Hepatocyte (in vitro differentiated cells): ENCODE measurements at regions not wholly inside any gene's neighbourhood (a gene's known extent, or its start where the extent isn't known, plus 50 kb on each side); places are given as distances from the start of the nearest gene placed in this dataset.
"Not testable (repeated sequence)": the region's sequence is repeated elsewhere in the genome, so short reads cannot be mapped to it uniquely, and the experiment has no call there.

Source experiments
- EZH2 ChIP-seq: fragments of 200-600 bp; sonication (generic); IDR thresholded peaks from 2 replicates; pipeline ENCODE4 v1.6.1; 2016; ENCODE audit warnings: antibody characterized with exemption, mild to moderate bottlenecking, borderline replicate concordance
- EZH2phosphoT487 ChIP-seq: fragments of 200-600 bp; sonication (generic); IDR thresholded peaks from one replicate; pipeline ENCODE4 v1.6.1; 2018; ENCODE audit warnings: antibody characterized with exemption, mild to moderate bottlenecking, low read depth, moderate library complexity; ENCODE audit not compliant: unreplicated experiment, severe bottlenecking
- TF ChIP-seq, protein P1 (sequence below): fragments of 200-600 bp; sonication (generic); IDR thresholded peaks from 2 replicates; pipeline ENCODE4 v1.5.1; 2016; ENCODE audit warnings: antibody characterized with exemption, mild to moderate bottlenecking; ENCODE audit not compliant: poor library complexity

- TF ChIP-seq, protein P1, sequence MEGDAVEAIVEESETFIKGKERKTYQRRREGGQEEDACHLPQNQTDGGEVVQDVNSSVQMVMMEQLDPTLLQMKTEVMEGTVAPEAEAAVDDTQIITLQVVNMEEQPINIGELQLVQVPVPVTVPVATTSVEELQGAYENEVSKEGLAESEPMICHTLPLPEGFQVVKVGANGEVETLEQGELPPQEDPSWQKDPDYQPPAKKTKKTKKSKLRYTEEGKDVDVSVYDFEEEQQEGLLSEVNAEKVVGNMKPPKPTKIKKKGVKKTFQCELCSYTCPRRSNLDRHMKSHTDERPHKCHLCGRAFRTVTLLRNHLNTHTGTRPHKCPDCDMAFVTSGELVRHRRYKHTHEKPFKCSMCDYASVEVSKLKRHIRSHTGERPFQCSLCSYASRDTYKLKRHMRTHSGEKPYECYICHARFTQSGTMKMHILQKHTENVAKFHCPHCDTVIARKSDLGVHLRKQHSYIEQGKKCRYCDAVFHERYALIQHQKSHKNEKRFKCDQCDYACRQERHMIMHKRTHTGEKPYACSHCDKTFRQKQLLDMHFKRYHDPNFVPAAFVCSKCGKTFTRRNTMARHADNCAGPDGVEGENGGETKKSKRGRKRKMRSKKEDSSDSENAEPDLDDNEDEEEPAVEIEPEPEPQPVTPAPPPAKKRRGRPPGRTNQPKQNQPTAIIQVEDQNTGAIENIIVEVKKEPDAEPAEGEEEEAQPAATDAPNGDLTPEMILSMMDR, result not testable (repeated sequence)
- not testable (repeated sequence) for TF ChIP-seq EZH2, EZH2phosphoT487
These were observed 91.8 kb downstream of the FAM72C start for GRCh38 chr1:143879757-143880536.
